Fibroblast of the aortic adventitia (primary cell): ENCODE measurements at regions not wholly inside any gene's neighbourhood (a gene's known extent, or its start where the extent isn't known, plus 50 kb on each side); places are given as distances from the start of the nearest gene placed in this dataset.
A peak's percentile ranks its signal among the peaks of the same experiment; 100 is the strongest.

Experiments used
- DNase-seq: peaks from one replicate; pipeline ENCODE4 v3.0.0-alpha.2; 2010; ENCODE audit warnings: low read depth
- H3K4me3 ChIP-seq: 2 replicates; pipeline ENCODE4 v1.5.1; 2011; ENCODE audit warnings: low read depth, mild to moderate bottlenecking, control low read depth, low read length, moderate library complexity
- TF ChIP-seq, protein P1 (sequence below): IDR thresholded peaks from 2 replicates; pipeline ENCODE4 v1.5.1; 2011; ENCODE audit warnings: mild to moderate bottlenecking, low read length, control low read depth, inconsistent platforms; ENCODE audit not compliant: insufficient read depth

DNA sequence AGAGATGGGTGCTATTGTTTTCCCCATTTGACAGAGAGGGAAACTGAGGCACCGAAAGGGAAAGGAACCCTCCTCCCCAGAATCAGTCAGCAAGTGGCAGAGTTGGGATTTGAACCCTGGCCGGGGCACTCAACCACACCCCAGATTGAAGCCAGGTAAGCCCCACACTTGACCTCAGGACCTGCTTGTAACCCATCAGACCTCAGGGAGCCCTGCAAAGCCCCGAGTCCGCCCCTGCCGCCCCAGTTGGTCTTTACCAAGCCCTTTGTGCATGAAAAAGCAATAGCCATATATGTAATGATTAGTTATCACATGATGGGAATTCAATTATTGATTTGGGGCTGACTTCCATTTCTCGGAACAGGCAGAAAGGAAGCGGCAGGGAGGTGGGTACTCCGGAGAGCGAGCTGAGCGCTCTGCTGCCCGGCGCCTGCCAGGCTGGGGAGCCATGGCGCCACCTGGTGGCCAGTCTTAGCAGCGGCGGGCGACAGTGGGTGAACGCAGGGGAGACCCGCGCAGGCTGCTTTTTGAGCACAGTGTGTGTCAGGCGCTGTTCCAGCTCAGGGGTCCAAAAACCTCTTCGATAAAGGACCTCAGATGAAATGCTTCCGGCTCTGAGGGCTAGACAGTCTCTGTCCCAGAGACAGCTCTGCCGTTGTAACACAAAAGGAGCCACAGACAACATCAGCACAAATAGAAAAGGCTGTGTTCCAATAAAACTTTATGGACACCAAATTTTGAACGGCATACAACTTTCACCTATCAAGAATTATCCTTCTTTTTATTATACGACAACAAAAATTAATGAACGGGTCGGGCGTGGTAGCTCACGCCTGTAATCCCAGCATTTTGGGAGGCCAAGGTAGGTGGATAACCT, 82.9 kb upstream of the CACNA1A start:
- H3K4me3 ChIP-seq, result no peak overlapping the region
- DNase-seq, result peak; percentile 56
- TF ChIP-seq, protein P1, sequence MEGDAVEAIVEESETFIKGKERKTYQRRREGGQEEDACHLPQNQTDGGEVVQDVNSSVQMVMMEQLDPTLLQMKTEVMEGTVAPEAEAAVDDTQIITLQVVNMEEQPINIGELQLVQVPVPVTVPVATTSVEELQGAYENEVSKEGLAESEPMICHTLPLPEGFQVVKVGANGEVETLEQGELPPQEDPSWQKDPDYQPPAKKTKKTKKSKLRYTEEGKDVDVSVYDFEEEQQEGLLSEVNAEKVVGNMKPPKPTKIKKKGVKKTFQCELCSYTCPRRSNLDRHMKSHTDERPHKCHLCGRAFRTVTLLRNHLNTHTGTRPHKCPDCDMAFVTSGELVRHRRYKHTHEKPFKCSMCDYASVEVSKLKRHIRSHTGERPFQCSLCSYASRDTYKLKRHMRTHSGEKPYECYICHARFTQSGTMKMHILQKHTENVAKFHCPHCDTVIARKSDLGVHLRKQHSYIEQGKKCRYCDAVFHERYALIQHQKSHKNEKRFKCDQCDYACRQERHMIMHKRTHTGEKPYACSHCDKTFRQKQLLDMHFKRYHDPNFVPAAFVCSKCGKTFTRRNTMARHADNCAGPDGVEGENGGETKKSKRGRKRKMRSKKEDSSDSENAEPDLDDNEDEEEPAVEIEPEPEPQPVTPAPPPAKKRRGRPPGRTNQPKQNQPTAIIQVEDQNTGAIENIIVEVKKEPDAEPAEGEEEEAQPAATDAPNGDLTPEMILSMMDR, result peak; percentile 96

DNA sequence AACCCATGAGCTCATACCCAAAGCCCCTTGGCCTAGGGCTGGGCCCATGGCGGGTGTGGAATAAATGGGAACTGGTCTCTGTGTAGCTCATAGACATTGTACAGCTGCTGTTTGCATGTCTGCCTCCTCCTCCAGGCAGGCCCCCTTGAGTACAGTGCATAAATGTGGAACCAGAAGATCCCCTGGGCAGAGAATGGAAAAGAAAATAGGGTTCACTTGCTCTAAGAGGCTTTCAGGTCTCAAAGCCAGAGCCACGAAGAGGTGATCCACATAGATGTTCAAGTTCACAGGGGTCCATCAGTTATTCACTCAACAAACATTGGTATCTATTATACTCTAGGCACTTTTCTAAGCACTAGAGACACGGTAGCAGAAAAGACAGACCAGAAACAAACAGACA, 79.2 kb upstream of the CACNA1A start:
- no peak overlapping the region for H3K4me3 ChIP-seq
- DNase-seq, result no peak
- TF ChIP-seq, protein P1, result no peak

DNA sequence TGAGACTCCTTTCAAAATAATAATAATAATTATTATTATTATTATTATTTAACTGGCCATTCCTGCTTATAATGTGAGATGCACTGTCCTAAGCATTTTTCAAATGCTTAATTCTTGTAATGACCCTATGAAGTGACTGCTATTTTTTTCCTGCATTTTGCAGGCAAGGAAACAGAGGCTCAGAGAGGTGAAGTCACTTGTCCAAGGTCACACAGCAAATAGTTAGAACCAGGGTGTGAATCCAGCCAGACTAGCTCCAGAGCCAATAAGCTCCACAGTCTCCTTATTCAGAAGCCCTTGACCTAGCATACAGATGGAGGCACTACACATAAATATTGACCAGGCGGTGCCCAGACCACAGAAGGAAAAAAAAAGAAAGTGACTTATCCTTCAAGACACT, 77.5 kb upstream of the CACNA1A start:
- H3K4me3 ChIP-seq, result no peak overlapping the region
- DNase-seq, result no peak
- TF ChIP-seq, protein P1, result no peak

DNA sequence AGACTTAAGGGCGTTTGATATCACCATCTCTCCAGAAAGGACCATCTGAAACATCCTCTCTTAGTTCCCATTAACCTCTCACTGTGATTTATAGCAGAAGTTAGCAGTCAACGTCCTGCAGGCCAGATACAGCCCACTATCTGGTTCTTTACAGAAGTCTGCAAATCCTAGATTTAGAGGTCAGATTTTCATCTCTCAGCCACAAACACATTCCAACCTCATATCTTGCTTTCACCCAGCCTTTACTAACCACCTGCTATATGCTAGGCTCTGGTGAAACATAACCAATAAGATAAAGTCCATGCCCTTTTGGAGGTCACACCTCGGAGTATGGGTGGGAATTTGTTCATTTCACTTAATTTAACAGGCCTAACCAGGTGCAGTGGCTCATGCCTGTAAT, 76.8 kb upstream of the CACNA1A start:
- no peak for DNase-seq
- TF ChIP-seq, protein P1, result no peak
- no peak overlapping the region for H3K4me3 ChIP-seq

DNA sequence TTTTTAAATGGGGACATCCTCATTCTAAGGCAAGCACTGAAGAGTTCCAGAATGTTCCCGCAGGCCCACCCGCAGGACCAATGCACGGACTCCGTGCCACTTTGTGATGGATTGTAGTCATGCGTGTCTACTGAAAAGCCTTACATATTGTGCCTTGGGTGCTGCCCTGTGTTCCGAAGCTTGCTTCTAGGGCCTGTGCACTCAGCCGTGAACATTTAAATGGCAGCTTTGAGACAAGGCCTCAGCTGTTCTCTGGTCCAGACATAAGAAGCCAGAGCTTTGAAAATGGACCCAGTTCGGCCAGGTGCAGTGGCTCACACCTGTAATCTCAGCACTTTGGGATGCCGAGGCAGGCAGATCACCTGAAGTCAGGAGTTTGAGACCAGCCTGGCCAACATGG, 75.3 kb upstream of the CACNA1A start:
- no peak overlapping the region for H3K4me3 ChIP-seq
- DNase-seq, result no peak
- TF ChIP-seq, protein P1, result no peak

DNA sequence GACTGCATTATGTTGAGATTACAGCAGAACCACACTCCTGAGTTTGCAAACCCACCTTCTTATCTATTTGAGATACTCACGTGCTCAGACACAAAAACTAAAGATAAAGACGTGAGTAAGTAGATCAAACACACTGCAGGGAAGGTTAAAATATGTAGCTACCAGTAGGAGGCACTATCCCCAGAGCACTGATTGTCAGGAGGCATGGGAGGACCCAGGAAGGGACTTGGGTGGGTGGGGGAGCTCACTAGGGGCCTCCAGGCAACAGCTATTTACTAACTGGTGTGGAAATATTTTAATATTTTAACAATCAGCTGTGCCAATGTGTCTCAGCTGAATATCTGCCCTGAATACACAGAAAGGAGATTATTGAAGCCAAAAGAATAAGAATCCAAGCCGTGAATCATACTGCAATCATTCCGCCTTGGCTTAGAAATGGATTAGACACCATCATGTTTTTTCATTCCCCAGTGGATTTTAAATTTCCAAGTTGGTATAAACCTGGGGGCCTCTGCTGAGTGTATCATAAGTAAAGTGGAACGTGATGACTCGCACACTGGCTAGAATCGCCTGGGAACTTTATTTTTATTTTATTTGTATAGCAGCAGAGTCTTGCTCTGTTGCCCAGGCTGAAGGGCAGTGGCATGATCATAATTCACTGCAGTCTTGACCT, 73.2 kb upstream of the CACNA1A start:
- H3K4me3 ChIP-seq, result no peak overlapping the region
- TF ChIP-seq, protein P1, result peak; percentile 33
- peak; percentile 93 for DNase-seq
